Sigmoid colon (tissue), 4 donors: ENCODE measurements at regions not wholly inside any gene's neighbourhood (a gene's known extent, or its start where the extent isn't known, plus 50 kb on each side); places are given as distances from the start of the nearest gene placed in this dataset.

Source experiments
- POLR2A ChIP-seq, 2 donors: fragments of 450-650 bp; IDR thresholded peaks; one replicate each; pipeline ENCODE4 v1.6.1; 2016; ENCODE audit warnings: antibody characterized with exemption in 2 of 2, mild to moderate bottlenecking in 2 of 2, moderate library complexity in 2 of 2
- POLR2AphosphoS5 ChIP-seq, 4 donors: sonication (generic); formaldehyde crosslinking; IDR thresholded peaks; one replicate each; pipeline ENCODE4 v1.6.1; 2017; ENCODE audit warnings: antibody characterized with exemption in 4 of 4
- TF ChIP-seq, protein P1 (sequence below), 4 experiments: fragments of 450-650 bp in 3 of 4; fragments of 200-600 bp in 1 of 4; IDR thresholded peaks; one replicate each; pipeline ENCODE4 v1.5.1; 2016 to 2019; ENCODE audit warnings: antibody characterized with exemption in 4 of 4, mild to moderate bottlenecking in 3 of 4, moderate library complexity in 2 of 4

DNA sequence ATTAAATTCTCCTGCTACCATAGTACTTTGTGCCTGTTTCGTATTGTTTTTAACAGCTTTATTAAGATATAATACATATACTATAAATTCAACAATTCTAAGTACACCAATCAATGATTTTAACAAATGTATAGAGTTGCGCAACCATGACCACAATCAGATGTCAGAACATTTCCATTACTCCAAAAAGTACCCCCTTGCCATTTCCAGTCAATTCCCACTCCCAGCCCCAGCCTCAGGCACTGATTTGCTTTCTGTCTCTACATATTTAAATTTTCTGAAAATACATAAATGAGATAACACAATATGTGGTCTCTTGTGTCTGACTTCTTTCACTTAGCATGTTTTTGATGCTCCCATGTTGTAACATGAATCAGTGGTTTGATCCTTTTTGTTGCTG is 193.9 kb downstream of the FIGN start:
- TF ChIP-seq POLR2AphosphoS5 (IDR thresholded peaks at IDR 0.05): no peak
- TF ChIP-seq, protein P1, sequence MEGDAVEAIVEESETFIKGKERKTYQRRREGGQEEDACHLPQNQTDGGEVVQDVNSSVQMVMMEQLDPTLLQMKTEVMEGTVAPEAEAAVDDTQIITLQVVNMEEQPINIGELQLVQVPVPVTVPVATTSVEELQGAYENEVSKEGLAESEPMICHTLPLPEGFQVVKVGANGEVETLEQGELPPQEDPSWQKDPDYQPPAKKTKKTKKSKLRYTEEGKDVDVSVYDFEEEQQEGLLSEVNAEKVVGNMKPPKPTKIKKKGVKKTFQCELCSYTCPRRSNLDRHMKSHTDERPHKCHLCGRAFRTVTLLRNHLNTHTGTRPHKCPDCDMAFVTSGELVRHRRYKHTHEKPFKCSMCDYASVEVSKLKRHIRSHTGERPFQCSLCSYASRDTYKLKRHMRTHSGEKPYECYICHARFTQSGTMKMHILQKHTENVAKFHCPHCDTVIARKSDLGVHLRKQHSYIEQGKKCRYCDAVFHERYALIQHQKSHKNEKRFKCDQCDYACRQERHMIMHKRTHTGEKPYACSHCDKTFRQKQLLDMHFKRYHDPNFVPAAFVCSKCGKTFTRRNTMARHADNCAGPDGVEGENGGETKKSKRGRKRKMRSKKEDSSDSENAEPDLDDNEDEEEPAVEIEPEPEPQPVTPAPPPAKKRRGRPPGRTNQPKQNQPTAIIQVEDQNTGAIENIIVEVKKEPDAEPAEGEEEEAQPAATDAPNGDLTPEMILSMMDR (IDR thresholded peaks at IDR 0.05): no peak
- no peak for TF ChIP-seq POLR2A (IDR thresholded peaks at IDR 0.05)
